ENCODE measurements at regions not wholly inside any gene's neighbourhood (a gene's known extent, or its start where the extent isn't known, plus 50 kb on each side); places are given as distances from the start of the nearest gene placed in this dataset.
"Not testable (repeated sequence)": the region's sequence is repeated elsewhere in the genome, so short reads cannot be mapped to it uniquely, and the experiment has no call there.

GRCh38 chr7:19914866-19915265, 141.4 kb upstream of the TMEM196 start:
- ATAC-seq (replicated peaks in 1 of 4) = no peak
- no peaks in the 10 kb centered on the region for H3K36me3 Mint-ChIP-seq
- POLR2A ChIA-PET = no interaction called here

GRCh38 chr7:19900118-19900517, 126.7 kb upstream of the TMEM196 start:
- no peaks in the 10 kb centered on the region for H3K9me3 ChIP-seq
- H3K27ac ChIP-seq (ENCODE audit: low read length) = no peak overlapping the region
- Mint-ChIP-seq H3K27me3 (no peaks in the 10 kb centered on the region), H3K36me3 (no peaks in the 10 kb centered on the region), H3K4me1 (no peaks in the 10 kb centered on the region), H3K27ac (no peak overlapping the region), H3K4me3 (no peak overlapping the region), H3K9me3 (peaks cover 7 to 20% (median 9%) of the 10 kb centered on the region in 3 donors)
- H3K27me3 ChIP-seq (replicated peaks in 1 of 2; ENCODE audit: control insufficient read depth in 2 of 2, extremely low read depth in 1 of 2, insufficient read depth in 2 of 2, low read length in 1 of 2) = no peaks in the 10 kb centered on the region
- no peaks in the 10 kb centered on the region for H3K36me3 ChIP-seq (ENCODE audit: control insufficient read depth in 2 of 2, extremely low read depth in 1 of 2, insufficient read depth in 1 of 2, low read length in 1 of 2)
- no peaks in the 10 kb centered on the region for H3K4me1 ChIP-seq (ENCODE audit: control insufficient read depth in 1 of 2, extremely low read depth in 1 of 2, insufficient read depth in 2 of 2, low read length in 2 of 2)
- ChIA-PET POLR2A (no interaction called here), CTCF (no interaction called here)
- no peak overlapping the region for H3K4me3 ChIP-seq (ENCODE audit: control insufficient read depth in 1 of 2, extremely low read depth in 1 of 2, low read length in 1 of 2)
- ATAC-seq (replicated peaks in 1 of 4) (no peak), DNase-seq (no peak)

More at GRCh38 chr7:19914866-19915265, 141.4 kb upstream of the TMEM196 start:
- Mint-ChIP-seq H3K4me3 (no peak overlapping the region), H3K4me1 (no peaks in the 10 kb centered on the region), H3K27me3 (no peaks in the 10 kb centered on the region), H3K27ac (no peak overlapping the region), H3K9me3 (peaks cover 0 to 4% (median 2%) of the 10 kb centered on the region in 3 donors)
- Histone ChIP-seq H3K9me3 (no peaks in the 10 kb centered on the region), H3K4me3 (ENCODE audit: control insufficient read depth in 1 of 2, extremely low read depth in 1 of 2, low read length in 1 of 2) (no peak overlapping the region), H3K27me3 (replicated peaks in 1 of 2; ENCODE audit: control insufficient read depth in 2 of 2, extremely low read depth in 1 of 2, insufficient read depth in 2 of 2, low read length in 1 of 2) (no peaks in the 10 kb centered on the region), H3K4me1 (ENCODE audit: control insufficient read depth in 1 of 2, extremely low read depth in 1 of 2, insufficient read depth in 2 of 2, low read length in 2 of 2) (no peaks in the 10 kb centered on the region), H3K27ac (ENCODE audit: low read length) (no peak overlapping the region), H3K36me3 (ENCODE audit: control insufficient read depth in 2 of 2, extremely low read depth in 1 of 2, insufficient read depth in 1 of 2, low read length in 1 of 2) (no peaks in the 10 kb centered on the region)
- no CpG with 5 or more reads among the region's 1 CpG for WGBS (ENCODE audit: insufficient coverage)
- CTCF ChIA-PET = no interaction called here
- no peak for DNase-seq

GRCh38 chr7:19899529-19899928, 126.1 kb upstream of the TMEM196 start:
- no peaks in the 10 kb centered on the region for H3K4me1 Mint-ChIP-seq
- CTCF ChIA-PET = no interaction called here
- no peaks in the 10 kb centered on the region for H3K9me3 ChIP-seq

GRCh38 chr7:19882893-19883292, 109.5 kb upstream of the TMEM196 start:
- H3K4me3 Mint-ChIP-seq; H3K4me3 ChIP-seq (ENCODE audit: control insufficient read depth in 1 of 2, extremely low read depth in 1 of 2, low read length in 1 of 2); H3K9me3 ChIP-seq; H3K36me3 ChIP-seq (ENCODE audit: control insufficient read depth in 2 of 2, extremely low read depth in 1 of 2, insufficient read depth in 1 of 2, low read length in 1 of 2); CTCF ChIA-PET; H3K27ac Mint-ChIP-seq; POLR2A ChIA-PET; DNase-seq; H3K4me1 ChIP-seq (ENCODE audit: control insufficient read depth in 1 of 2, extremely low read depth in 1 of 2, insufficient read depth in 2 of 2, low read length in 2 of 2); H3K27me3 ChIP-seq (replicated peaks in 1 of 2; ENCODE audit: control insufficient read depth in 2 of 2, extremely low read depth in 1 of 2, insufficient read depth in 2 of 2, low read length in 1 of 2); ATAC-seq (replicated peaks in 1 of 4); H3K36me3 Mint-ChIP-seq; H3K4me1 Mint-ChIP-seq; H3K27me3 Mint-ChIP-seq; H3K27ac ChIP-seq (ENCODE audit: low read length): not testable (repeated sequence)
- peaks cover 5 to 17% (median 13%) of the 10 kb centered on the region in 3 donors for H3K9me3 Mint-ChIP-seq
- WGBS (ENCODE audit: insufficient coverage) = 94% methylated on average over 10 of the region's 11 CpGs

More at GRCh38 chr7:19899529-19899928, 126.1 kb upstream of the TMEM196 start:
- WGBS (ENCODE audit: insufficient coverage) = no CpG with 5 or more reads among the region's 3 CpGs
- no peak overlapping the region for H3K27ac ChIP-seq (ENCODE audit: low read length)
- no peaks in the 10 kb centered on the region for H3K4me1 ChIP-seq (ENCODE audit: control insufficient read depth in 1 of 2, extremely low read depth in 1 of 2, insufficient read depth in 2 of 2, low read length in 2 of 2)
- no peaks in the 10 kb centered on the region for H3K27me3 ChIP-seq (replicated peaks in 1 of 2; ENCODE audit: control insufficient read depth in 2 of 2, extremely low read depth in 1 of 2, insufficient read depth in 2 of 2, low read length in 1 of 2)
- no peaks in the 10 kb centered on the region for H3K36me3 ChIP-seq (ENCODE audit: control insufficient read depth in 2 of 2, extremely low read depth in 1 of 2, insufficient read depth in 1 of 2, low read length in 1 of 2)
- POLR2A ChIA-PET = no interaction called here
- Mint-ChIP-seq H3K4me3 (no peak overlapping the region), H3K9me3 (peaks cover 7 to 17% (median 13%) of the 10 kb centered on the region in 3 donors), H3K27ac (no peak overlapping the region), H3K27me3 (no peaks in the 10 kb centered on the region), H3K36me3 (no peaks in the 10 kb centered on the region)
- DNase-seq (no peak), ATAC-seq (replicated peaks in 1 of 4) (no peak)
- no peak overlapping the region for H3K4me3 ChIP-seq (ENCODE audit: control insufficient read depth in 1 of 2, extremely low read depth in 1 of 2, low read length in 1 of 2)

GRCh38 chr7:19872094-19872493, 98.7 kb upstream of the TMEM196 start:
- no peak for ATAC-seq (replicated peaks in 1 of 4)
- H3K4me1 Mint-ChIP-seq = no peaks in the 10 kb centered on the region
- ChIA-PET CTCF (no interaction called here), POLR2A (no interaction called here)
- no peaks in the 10 kb centered on the region for H3K27me3 Mint-ChIP-seq
- H3K27me3 ChIP-seq (replicated peaks in 1 of 2; ENCODE audit: control insufficient read depth in 2 of 2, extremely low read depth in 1 of 2, insufficient read depth in 2 of 2, low read length in 1 of 2) = no peaks in the 10 kb centered on the region
- WGBS (ENCODE audit: insufficient coverage) = no CpG with 5 or more reads among the region's 1 CpG
- no peak overlapping the region for H3K4me3 Mint-ChIP-seq
- no peaks in the 10 kb centered on the region for H3K36me3 Mint-ChIP-seq
- no peak overlapping the region for H3K27ac ChIP-seq (ENCODE audit: low read length)
- no peaks in the 10 kb centered on the region for H3K4me1 ChIP-seq (ENCODE audit: control insufficient read depth in 1 of 2, extremely low read depth in 1 of 2, insufficient read depth in 2 of 2, low read length in 2 of 2)
- H3K36me3 ChIP-seq (ENCODE audit: control insufficient read depth in 2 of 2, extremely low read depth in 1 of 2, insufficient read depth in 1 of 2, low read length in 1 of 2) = no peaks in the 10 kb centered on the region
- peaks cover 0 to 6% (median 0%) of the 10 kb centered on the region in 3 donors for H3K9me3 Mint-ChIP-seq
- no peaks in the 10 kb centered on the region for H3K9me3 ChIP-seq
- no peak for DNase-seq
- no peak overlapping the region for H3K4me3 ChIP-seq (ENCODE audit: control insufficient read depth in 1 of 2, extremely low read depth in 1 of 2, low read length in 1 of 2)
- H3K27ac Mint-ChIP-seq = no peak overlapping the region

- Mint-ChIP-seq H3K4me3 (no peak overlapping the region), H3K36me3 (no peaks in the 10 kb centered on the region), H3K27me3 (no peaks in the 10 kb centered on the region), H3K27ac (no peak overlapping the region), H3K4me1 (no peaks in the 10 kb centered on the region), H3K9me3 (peaks cover 0 to 5% (median 0%) of the 10 kb centered on the region in 3 donors)
- WGBS (ENCODE audit: insufficient coverage) = 100% methylated on average over 1 of the region's 2 CpGs
- POLR2A ChIA-PET = no interaction called here
- CTCF ChIA-PET = no interaction called here
- Histone ChIP-seq H3K9me3 (no peaks in the 10 kb centered on the region), H3K27me3 (replicated peaks in 1 of 2; ENCODE audit: control insufficient read depth in 2 of 2, extremely low read depth in 1 of 2, insufficient read depth in 2 of 2, low read length in 1 of 2) (no peaks in the 10 kb centered on the region), H3K4me3 (ENCODE audit: control insufficient read depth in 1 of 2, extremely low read depth in 1 of 2, low read length in 1 of 2) (no peak overlapping the region), H3K36me3 (ENCODE audit: control insufficient read depth in 2 of 2, extremely low read depth in 1 of 2, insufficient read depth in 1 of 2, low read length in 1 of 2) (no peaks in the 10 kb centered on the region), H3K27ac (ENCODE audit: low read length) (no peak overlapping the region), H3K4me1 (ENCODE audit: control insufficient read depth in 1 of 2, extremely low read depth in 1 of 2, insufficient read depth in 2 of 2, low read length in 2 of 2) (no peaks in the 10 kb centered on the region)
- no peak for ATAC-seq (replicated peaks in 1 of 4)
- no peak for DNase-seq
These were observed 97.7 kb upstream of the TMEM196 start for GRCh38 chr7:19871102-19871501.

- Histone ChIP-seq H3K27ac (ENCODE audit: low read length) (no peak overlapping the region), H3K27me3 (replicated peaks in 1 of 2; ENCODE audit: control insufficient read depth in 2 of 2, extremely low read depth in 1 of 2, insufficient read depth in 2 of 2, low read length in 1 of 2) (no peaks in the 10 kb centered on the region), H3K4me3 (ENCODE audit: control insufficient read depth in 1 of 2, extremely low read depth in 1 of 2, low read length in 1 of 2) (no peak overlapping the region), H3K4me1 (ENCODE audit: control insufficient read depth in 1 of 2, extremely low read depth in 1 of 2, insufficient read depth in 2 of 2, low read length in 2 of 2) (no peaks in the 10 kb centered on the region), H3K36me3 (ENCODE audit: control insufficient read depth in 2 of 2, extremely low read depth in 1 of 2, insufficient read depth in 1 of 2, low read length in 1 of 2) (no peaks in the 10 kb centered on the region), H3K9me3 (no peaks in the 10 kb centered on the region)
- 75% methylated on average over 1 of the region's 3 CpGs for WGBS (ENCODE audit: insufficient coverage)
- Mint-ChIP-seq H3K9me3 (peaks cover 0 to 5% (median 0%) of the 10 kb centered on the region in 3 donors), H3K27ac (no peak overlapping the region), H3K36me3 (no peaks in the 10 kb centered on the region), H3K4me1 (no peaks in the 10 kb centered on the region), H3K4me3 (no peak overlapping the region), H3K27me3 (no peaks in the 10 kb centered on the region)
- ChIA-PET CTCF (no interaction called here), POLR2A (no interaction called here)
- no peak for DNase-seq
- ATAC-seq (replicated peaks in 1 of 4) = no peak
These were observed 96.6 kb upstream of the TMEM196 start for GRCh38 chr7:19869979-19870378.

Measured in T-cell (primary cell).